ENCODE measurements at regions not wholly inside any gene's neighbourhood (a gene's known extent, or its start where the extent isn't known, plus 50 kb on each side); places are given as distances from the start of the nearest gene placed in this dataset.

DNA sequence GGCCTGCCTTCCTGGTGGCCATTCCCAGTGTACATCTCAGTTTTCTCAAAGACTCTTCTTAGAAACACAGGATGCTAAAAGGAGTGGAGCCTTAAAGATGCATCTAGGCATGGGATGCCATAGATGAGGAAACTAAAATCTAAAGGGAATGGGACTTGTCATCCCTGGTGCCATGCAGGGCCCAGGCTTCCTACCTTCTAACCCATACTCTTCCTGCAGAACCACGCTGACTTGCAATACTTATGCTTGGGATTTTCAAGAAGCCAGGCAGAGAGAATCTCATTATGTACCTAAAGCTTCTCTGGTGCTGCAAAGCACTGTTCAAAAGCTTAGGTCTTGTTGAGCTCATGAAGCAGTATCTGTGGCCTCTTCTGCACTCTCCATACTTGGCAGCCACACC lies 329.1 kb downstream of the CYRIA start:
- peaks cover 55% of the 10 kb centered on the region for H3K4me1 Mint-ChIP-seq
- peaks cover 22% of the 10 kb centered on the region for H3K36me3 Mint-ChIP-seq (ENCODE audit: low read depth)
- H3K9me3 Mint-ChIP-seq: peaks cover 31% of the 10 kb centered on the region
- H3K27ac Mint-ChIP-seq: no peak overlapping the region
- H3K27me3 Mint-ChIP-seq (ENCODE audit: low read depth, poor library complexity): peaks cover 3% of the 10 kb centered on the region
- H3K4me3 Mint-ChIP-seq: no peak overlapping the region
- DNase-seq: no peak
- no peak for TF ChIP-seq CTCF (IDR thresholded peaks at IDR 0.05)

- H3K36me3 Mint-ChIP-seq (ENCODE audit: low read depth): peaks cover 21% of the 10 kb centered on the region
- H3K4me1 Mint-ChIP-seq: peaks cover 60% of the 10 kb centered on the region
- H3K9me3 Mint-ChIP-seq: peaks cover 27% of the 10 kb centered on the region
- H3K27ac Mint-ChIP-seq: no peak overlapping the region
- no peak for DNase-seq
- peak overlapping the region; percentile 6 for H3K4me3 Mint-ChIP-seq
- peaks cover 3% of the 10 kb centered on the region for H3K27me3 Mint-ChIP-seq (ENCODE audit: low read depth, poor library complexity)
- TF ChIP-seq CTCF (IDR thresholded peaks at IDR 0.05): no peak
These were observed 329.7 kb downstream of the CYRIA start for GRCh38 chr2:16335947-16336346.

GRCh38 chr2:16335604-16335930 lies 330.1 kb downstream of the CYRIA start:
- Mint-ChIP-seq H3K4me3 (no peak overlapping the region), H3K9me3 (peaks cover 25% of the 10 kb centered on the region), H3K27me3 (ENCODE audit: low read depth, poor library complexity) (peaks cover 3% of the 10 kb centered on the region), H3K36me3 (ENCODE audit: low read depth) (peaks cover 21% of the 10 kb centered on the region), H3K4me1 (peaks cover 64% of the 10 kb centered on the region), H3K27ac (no peak overlapping the region)
- TF ChIP-seq CTCF (IDR thresholded peaks at IDR 0.05): no peak
- DNase-seq: no peak

DNA sequence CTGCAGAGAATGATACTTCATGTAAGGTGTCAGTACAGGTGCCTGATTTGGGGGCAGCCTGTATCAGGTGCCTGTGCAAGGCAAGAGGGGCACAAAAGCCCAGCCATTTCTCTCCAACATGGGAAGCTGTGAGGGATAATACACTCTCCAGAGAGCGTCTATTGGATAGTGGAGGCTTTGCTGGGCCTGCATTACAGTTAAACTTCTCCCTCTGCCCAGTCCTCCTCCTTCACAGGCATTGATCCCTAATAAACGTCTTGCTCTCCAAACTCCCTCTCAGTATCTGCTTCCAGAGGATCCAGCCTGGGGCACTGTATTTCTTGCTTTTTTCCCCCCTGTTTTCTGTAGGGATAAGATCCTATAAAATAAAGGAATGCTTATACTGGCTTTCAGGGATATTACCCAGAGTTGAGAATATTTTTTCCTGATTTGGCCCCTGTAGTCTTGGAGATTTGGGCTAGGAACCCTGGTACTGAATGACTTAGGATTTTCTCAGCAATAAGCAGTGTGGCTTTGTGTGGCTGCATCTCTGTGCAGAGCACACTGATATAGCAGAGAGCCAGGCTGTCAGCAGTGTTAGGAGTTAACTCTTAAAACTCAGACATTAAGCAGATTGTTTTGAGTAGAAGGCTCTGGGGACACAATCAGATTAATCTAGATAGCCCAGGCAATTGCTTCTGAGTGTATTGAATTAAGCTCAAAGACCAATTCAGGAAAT lies 330.6 kb downstream of the CYRIA start:
- peak overlapping the region; percentile 55 for H3K27ac Mint-ChIP-seq
- TF ChIP-seq CTCF (IDR thresholded peaks at IDR 0.05): no peak
- H3K4me1 Mint-ChIP-seq: peaks cover 69% of the 10 kb centered on the region
- H3K4me3 Mint-ChIP-seq: no peak overlapping the region
- H3K9me3 Mint-ChIP-seq: peaks cover 20% of the 10 kb centered on the region
- peaks cover 3% of the 10 kb centered on the region for H3K27me3 Mint-ChIP-seq (ENCODE audit: low read depth, poor library complexity)
- H3K36me3 Mint-ChIP-seq (ENCODE audit: low read depth): peaks cover 18% of the 10 kb centered on the region
- DNase-seq: no peak

DNA sequence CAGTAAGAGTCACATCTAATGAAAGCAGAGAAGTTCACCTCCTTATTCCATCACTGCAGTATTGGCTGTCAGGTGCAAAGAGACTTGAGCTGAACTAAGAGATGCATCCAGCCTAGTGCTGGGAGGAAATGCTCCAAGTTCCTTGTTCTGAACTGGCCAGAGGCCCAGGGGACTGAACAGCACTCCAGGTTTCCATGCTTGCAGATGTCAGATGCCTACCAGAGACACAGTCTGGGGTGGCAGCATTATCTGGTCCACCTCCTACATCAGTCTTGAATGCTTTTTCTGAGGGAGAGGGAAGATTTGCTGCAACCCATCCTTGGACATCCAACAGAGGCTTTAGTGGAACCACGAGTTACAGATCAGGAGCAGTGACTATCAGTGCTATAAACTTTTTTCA lies 331.3 kb downstream of the CYRIA start:
- peaks cover 3% of the 10 kb centered on the region for H3K27me3 Mint-ChIP-seq (ENCODE audit: low read depth, poor library complexity)
- no peak for TF ChIP-seq CTCF (IDR thresholded peaks at IDR 0.05)
- H3K4me3 Mint-ChIP-seq: no peak overlapping the region
- peaks cover 13% of the 10 kb centered on the region for H3K9me3 Mint-ChIP-seq
- no peak overlapping the region for H3K27ac Mint-ChIP-seq
- no peak for DNase-seq
- H3K4me1 Mint-ChIP-seq: peaks cover 76% of the 10 kb centered on the region
- peaks cover 11% of the 10 kb centered on the region for H3K36me3 Mint-ChIP-seq (ENCODE audit: low read depth)

GRCh38 chr2:16333681-16334080 lies 332.0 kb downstream of the CYRIA start:
- H3K27me3 Mint-ChIP-seq (ENCODE audit: low read depth, poor library complexity): peaks cover 3% of the 10 kb centered on the region
- TF ChIP-seq CTCF (IDR thresholded peaks at IDR 0.05): no peak
- H3K36me3 Mint-ChIP-seq (ENCODE audit: low read depth): peaks cover 5% of the 10 kb centered on the region
- peaks cover 6% of the 10 kb centered on the region for H3K9me3 Mint-ChIP-seq
- no peak for DNase-seq
- no peak overlapping the region for H3K4me3 Mint-ChIP-seq
- H3K27ac Mint-ChIP-seq: no peak overlapping the region
- peaks cover 83% of the 10 kb centered on the region for H3K4me1 Mint-ChIP-seq

Measured in nephron progenitor cell (in vitro differentiated cells).